ENCODE measurements at regions not wholly inside any gene's neighbourhood (a gene's known extent, or its start where the extent isn't known, plus 50 kb on each side); places are given as distances from the start of the nearest gene placed in this dataset.

- in situ Hi-C loops (cut with HindIII; ENCODE audit: low pct_unique_long_range_greater_than_20kb, low sequenced_read_pairs), result no loop called here
- Histone ChIP-seq H3K4me1 (ENCODE audit: control insufficient read depth, insufficient read depth, low read length) (no peaks in the 10 kb centered on the region), H3K36me3 (ENCODE audit: control insufficient read depth, insufficient read depth, low read length) (no peaks in the 10 kb centered on the region), H3K27ac (ENCODE audit: low read length) (no peak overlapping the region), H3K9me3 (ENCODE audit: control insufficient read depth, insufficient read depth, low read depth, low read length) (no peaks in the 10 kb centered on the region), H3K27me3 (ENCODE audit: control insufficient read depth, insufficient read depth, low read length) (no peaks in the 10 kb centered on the region), H3K4me3 (ENCODE audit: low read depth in 2 of 2, low read length in 2 of 2) (no peak overlapping the region)
- CTCF ChIA-PET, result no interaction called here
- POLR2A ChIA-PET, result no interaction called here
- DNase-seq (ENCODE audit: low read depth, low spot score), result no peak
- no TSS peak for BruUV-seq (replicated peaks)
- no peak for ATAC-seq
- TF ChIP-seq CTCF (IDR thresholded peaks at IDR 0.05) (no peak), TCF7L2 (IDR thresholded peaks at IDR 0.05; ENCODE audit: low read depth, low read length) (no peak), SIN3A (IDR thresholded peaks at IDR 0.05; ENCODE audit: borderline replicate concordance, insufficient read depth, low read depth, low read length) (no peak), POLR2AphosphoS5 (IDR thresholded peaks at IDR 0.05; ENCODE audit: low read depth, low read length) (no peak), REST (IDR thresholded peaks at IDR 0.05; ENCODE audit: insufficient read depth in 1 of 2, low read depth in 2 of 2, low read length in 1 of 2) (no peak)
- intact Hi-C loops (cut with micrococcal nuclease; ENCODE audit: unreplicated experiment), result no loop called here
These were observed 81.5 kb downstream of the LYZL1 start for GRCh38 chr10:29370097-29371092.

- no peaks in the 10 kb centered on the region for H3K4me1 ChIP-seq (ENCODE audit: control insufficient read depth, insufficient read depth, low read length)
- no peak overlapping the region for H3K4me3 ChIP-seq (ENCODE audit: low read depth in 2 of 2, low read length in 2 of 2)
- H3K36me3 ChIP-seq (ENCODE audit: control insufficient read depth, insufficient read depth, low read length), result no peaks in the 10 kb centered on the region
- ChIA-PET CTCF (no interaction called here), POLR2A (no interaction called here)
- in situ Hi-C loops (cut with HindIII; ENCODE audit: low pct_unique_long_range_greater_than_20kb, low sequenced_read_pairs) (no loop called here), intact Hi-C loops (cut with micrococcal nuclease; ENCODE audit: unreplicated experiment) (no loop called here)
- no peak for TF ChIP-seq SIN3A (IDR thresholded peaks at IDR 0.05; ENCODE audit: borderline replicate concordance, insufficient read depth, low read depth, low read length)
- no peak for TF ChIP-seq REST (IDR thresholded peaks at IDR 0.05; ENCODE audit: insufficient read depth in 1 of 2, low read depth in 2 of 2, low read length in 1 of 2)
- TF ChIP-seq CTCF (IDR thresholded peaks at IDR 0.05), result no peak
- no peak for TF ChIP-seq POLR2AphosphoS5 (IDR thresholded peaks at IDR 0.05; ENCODE audit: low read depth, low read length)
- no peak for TF ChIP-seq TCF7L2 (IDR thresholded peaks at IDR 0.05; ENCODE audit: low read depth, low read length)
- DNase-seq (ENCODE audit: low read depth, low spot score) (no peak), ATAC-seq (no peak)
- H3K27ac ChIP-seq (ENCODE audit: low read length), result no peak overlapping the region
- no peaks in the 10 kb centered on the region for H3K9me3 ChIP-seq (ENCODE audit: control insufficient read depth, insufficient read depth, low read depth, low read length)
- BruUV-seq (replicated peaks), result no TSS peak
- no peaks in the 10 kb centered on the region for H3K27me3 ChIP-seq (ENCODE audit: control insufficient read depth, insufficient read depth, low read length)
These were observed 84.0 kb downstream of the LYZL1 start for GRCh38 chr10:29372920-29373319.

Measured in Panc1 (cell line).